ENCODE measurements at regions not wholly inside any gene's neighbourhood (a gene's known extent, or its start where the extent isn't known, plus 50 kb on each side); places are given as distances from the start of the nearest gene placed in this dataset.
"Not testable (repeated sequence)": the region's sequence is repeated elsewhere in the genome, so short reads cannot be mapped to it uniquely, and the experiment has no call there.

GRCh38 chr15:19996574-19997194 is 544.9 kb downstream of the GOLGA6L6 start:
- TF ChIP-seq CTCF (IDR thresholded peaks at IDR 0.05; ENCODE audit: low read depth, low read length); MYC (IDR thresholded peaks at IDR 0.05; ENCODE audit: low read depth, low read length); POLR2A (IDR thresholded peaks at IDR 0.05; ENCODE audit: extremely low read depth, insufficient read length): not testable (repeated sequence)

All from NB4 (cell line).